SK-N-SH treated with all-trans-retinoic acid at 6 μM for 48 hours (cell line): ENCODE measurements at regions not wholly inside any gene's neighbourhood (a gene's known extent, or its start where the extent isn't known, plus 50 kb on each side); places are given as distances from the start of the nearest gene placed in this dataset.

Experiments used
- CSDC2 ChIP-seq: fragments of 250-450 bp; sonication (Bioruptor Pico); IDR thresholded peaks from 2 replicates; pipeline ENCODE4 v1.5.0; 2020; ENCODE audit warnings: mild to moderate bottlenecking, moderate library complexity
- GLIS3 ChIP-seq: fragments of 250-450 bp; sonication (Bioruptor Pico); IDR thresholded peaks from 2 replicates; pipeline ENCODE4 v1.5.0; 2020; ENCODE audit warnings: mild to moderate bottlenecking, moderate library complexity
- PATZ1 ChIP-seq: fragments of 250-450 bp; sonication (Bioruptor Pico); IDR thresholded peaks from 2 replicates; pipeline ENCODE4 v1.8.0; 2020; ENCODE audit warnings: mild to moderate bottlenecking, moderate library complexity, borderline replicate concordance
- POU6F1 ChIP-seq: fragments of 250-450 bp; sonication (Bioruptor Pico); IDR thresholded peaks from 2 replicates; pipeline ENCODE4 v1.8.0; 2021; ENCODE audit warnings: low read depth, mild to moderate bottlenecking, moderate library complexity, borderline replicate concordance
- PPARA ChIP-seq: fragments of 250-450 bp; sonication (Bioruptor Pico); IDR thresholded peaks from 2 replicates; pipeline ENCODE4 v1.5.0; 2020; ENCODE audit warnings: mild to moderate bottlenecking, borderline replicate concordance
- RARB ChIP-seq: fragments of 250-450 bp; sonication (Bioruptor Pico); IDR thresholded peaks from 2 replicates; pipeline ENCODE4 v1.8.0; 2021; ENCODE audit warnings: mild to moderate bottlenecking, moderate library complexity
- SNAI2 ChIP-seq: fragments of 250-450 bp; sonication (Bioruptor Pico); IDR thresholded peaks from 2 replicates; pipeline ENCODE4 v1.5.0; 2020; ENCODE audit warnings: mild to moderate bottlenecking, moderate library complexity
- ZFP30 ChIP-seq: fragments of 450-650 bp; formaldehyde crosslinking; IDR thresholded peaks from 2 replicates; pipeline ENCODE4 v1.5.0; 2022; ENCODE audit warnings: mild to moderate bottlenecking, moderate library complexity
- ZNF70 ChIP-seq: fragments of 450-650 bp; formaldehyde crosslinking; IDR thresholded peaks from 2 replicates; pipeline ENCODE4 v1.5.0; 2020; ENCODE audit warnings: mild to moderate bottlenecking, moderate library complexity

GRCh38 chr1:105891308-105891707 is 1165.2 kb upstream of the PRMT6 start:
- TF ChIP-seq POU6F1 (CRISPR knock-in tag): no peak
- TF ChIP-seq SNAI2 (CRISPR knock-in tag): no peak
- TF ChIP-seq GLIS3 (CRISPR knock-in tag): no peak
- TF ChIP-seq CSDC2 (CRISPR knock-in tag): no peak
- TF ChIP-seq PPARA (CRISPR knock-in tag): no peak
- no peak for TF ChIP-seq ZFP30 (CRISPR knock-in tag)
- no peak for TF ChIP-seq RARB (CRISPR knock-in tag)
- TF ChIP-seq PATZ1: no peak
- no peak for TF ChIP-seq ZNF70
